GM12874 (cell line): ENCODE measurements at regions not wholly inside any gene's neighbourhood (a gene's known extent, or its start where the extent isn't known, plus 50 kb on each side); places are given as distances from the start of the nearest gene placed in this dataset.

ENCODE experiments used
- CTCF ChIP-seq: IDR thresholded peaks from 2 replicates; pipeline ENCODE4 v1.5.1; 2011; ENCODE audit warnings: low read depth, mild to moderate bottlenecking, control low read depth, low read length, moderate library complexity; ENCODE audit not compliant: insufficient read depth

GRCh38 chr9:118238139-118238538, 533.9 kb downstream of the TLR4 start:
- no peak for TF ChIP-seq CTCF

- no peak for TF ChIP-seq CTCF
Observed at GRCh38 chr9:118252027-118252426, 547.8 kb downstream of the TLR4 start.

- no peak for TF ChIP-seq CTCF
Observed at GRCh38 chr9:118262191-118262590, 558.0 kb downstream of the TLR4 start.

GRCh38 chr9:118263949-118264348, 559.7 kb downstream of the TLR4 start:
- TF ChIP-seq CTCF = no peak

GRCh38 chr9:118268046-118268445, 563.8 kb downstream of the TLR4 start:
- TF ChIP-seq CTCF = no peak

GRCh38 chr9:118269623-118270022, 565.4 kb downstream of the TLR4 start:
- TF ChIP-seq CTCF = no peak

GRCh38 chr9:118271331-118271730, 567.1 kb downstream of the TLR4 start:
- no peak for TF ChIP-seq CTCF

GRCh38 chr9:118271936-118272335, 567.7 kb downstream of the TLR4 start:
- no peak for TF ChIP-seq CTCF
